GM23248 (cell line): ENCODE measurements at regions not wholly inside any gene's neighbourhood (a gene's known extent, or its start where the extent isn't known, plus 50 kb on each side); places are given as distances from the start of the nearest gene placed in this dataset.

Source experiments
- DNase-seq: peaks from one replicate; pipeline ENCODE4 v3.0.0-alpha.2; 2015
- H2AFZ ChIP-seq: fragments of 200-600 bp; sonication (generic); 2 replicates; pipeline ENCODE4 v1.6.1; 2016; ENCODE audit warnings: antibody characterized with exemption
- H3F3A ChIP-seq: fragments of 200-600 bp; sonication (generic); 2 replicates; pipeline ENCODE4 v1.6.1; 2016; ENCODE audit warnings: mild to moderate bottlenecking, antibody characterized with exemption, mixed run types; ENCODE audit not compliant: insufficient read depth
- H3K27ac ChIP-seq: fragments of 200-600 bp; sonication (generic); 2 replicates; pipeline ENCODE4 v1.5.1; 2016; ENCODE audit warnings: mild to moderate bottlenecking
- H3K27me3 ChIP-seq: fragments of 200-600 bp; sonication (generic); replicated peaks from 2 replicates; pipeline ENCODE4 v1.6.1; 2016; ENCODE audit warnings: mild to moderate bottlenecking; ENCODE audit not compliant: insufficient read depth
- H3K36me3 ChIP-seq: fragments of 200-600 bp; sonication (generic); 2 replicates; pipeline ENCODE4 v1.6.1; 2016; ENCODE audit warnings: low read depth, mild to moderate bottlenecking
- H3K4me1 ChIP-seq: fragments of 200-600 bp; sonication (generic); 2 replicates; pipeline ENCODE4 v1.6.1; 2016; ENCODE audit warnings: mild to moderate bottlenecking; ENCODE audit not compliant: insufficient read depth
- H3K4me2 ChIP-seq: fragments of 200-600 bp; sonication (generic); one replicate; pipeline ENCODE4 v1.6.1; 2016; ENCODE audit warnings: mild to moderate bottlenecking; ENCODE audit not compliant: unreplicated experiment
- H3K4me3 ChIP-seq: fragments of 200-600 bp; sonication (generic); 2 replicates; pipeline ENCODE4 v1.5.1; 2016; ENCODE audit warnings: mild to moderate bottlenecking
- H3K79me2 ChIP-seq: fragments of 200-600 bp; sonication (generic); 2 replicates; pipeline ENCODE4 v1.6.1; 2016; ENCODE audit warnings: mild to moderate bottlenecking; ENCODE audit not compliant: insufficient read depth
- H3K9ac ChIP-seq: fragments of 200-600 bp; sonication (generic); 2 replicates; pipeline ENCODE4 v1.6.1; 2016; ENCODE audit warnings: mild to moderate bottlenecking
- H3K9me2 ChIP-seq: fragments of 200-600 bp; sonication (generic); 2 replicates; pipeline ENCODE4 v1.6.1; 2016; ENCODE audit warnings: mixed run types, mild to moderate bottlenecking, moderate library complexity; ENCODE audit not compliant: insufficient read depth
- H3K9me3 ChIP-seq: fragments of 200-600 bp; sonication (generic); one replicate; pipeline ENCODE4 v1.6.1; 2017; ENCODE audit warnings: low read depth
- H4K20me1 ChIP-seq: fragments of 200-600 bp; sonication (generic); 2 replicates; pipeline ENCODE4 v1.6.0; 2016; ENCODE audit not compliant: insufficient read depth
- EZH2 ChIP-seq: fragments of 200-600 bp; sonication (generic); IDR thresholded peaks from 2 replicates; pipeline ENCODE4 v1.6.1; 2018; ENCODE audit warnings: antibody characterized with exemption, mild to moderate bottlenecking; ENCODE audit not compliant: insufficient read depth, poor library complexity, severe bottlenecking
- EZH2phosphoT487 ChIP-seq: fragments of 200-600 bp; sonication (generic); IDR thresholded peaks from 2 replicates; pipeline ENCODE4 v1.6.1; 2018; ENCODE audit warnings: antibody characterized with exemption, moderate library complexity, mild to moderate bottlenecking, low read depth; ENCODE audit not compliant: insufficient read depth
- WGBS, 2 experiments: methylation state at CpG; one replicate each; pipeline ENCODE4 v1.1.6; 2015 to 2017; ENCODE audit warnings: low lambda C conversion rate in 2 of 2, low coverage in 1 of 2; ENCODE audit errors: missing lambda C conversion rate in 2 of 2; 5-methylcytosine and 5-hydroxymethylcytosine counted together
- in situ Hi-C: fragments of 300-500 bp; cut with MboI; formaldehyde crosslinking; loops from 2 replicates; pipeline ENCODE4 v1.15.0; 2020

DNA sequence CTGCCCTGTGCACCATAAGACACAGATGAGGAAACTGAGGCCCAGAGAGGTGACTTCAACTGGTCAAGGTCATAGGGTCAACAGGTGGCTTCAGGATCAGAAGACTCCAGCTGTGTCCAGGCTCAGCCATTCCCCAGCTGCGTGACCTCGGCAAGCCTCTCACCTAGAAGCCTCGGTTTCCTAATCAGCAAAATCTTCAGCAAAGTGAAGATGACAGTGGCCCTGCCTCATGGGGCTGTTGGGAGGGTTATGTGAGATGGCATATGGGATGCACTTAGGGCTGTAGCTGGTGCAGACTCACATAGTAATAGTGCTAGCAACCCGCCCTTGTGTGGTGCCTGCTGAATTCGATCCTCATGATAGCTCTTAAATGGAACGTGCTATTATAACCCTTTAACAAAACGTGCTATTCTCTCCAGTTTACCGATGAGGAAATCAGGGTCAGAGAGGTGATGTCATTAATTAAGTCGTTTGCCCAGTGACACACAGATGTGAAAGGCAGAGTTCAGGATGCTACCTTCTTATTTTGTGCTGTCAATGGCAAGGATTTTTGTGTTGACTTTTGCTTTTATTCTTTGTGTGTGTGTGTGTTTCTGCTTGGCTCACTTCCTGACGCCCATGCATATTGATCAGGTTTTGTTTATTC is 472.9 kb downstream of the MATN1 start:
- Histone ChIP-seq H3K9me3 (no peaks in the 10 kb centered on the region), H3K9ac (no peak overlapping the region), H4K20me1 (no peaks in the 10 kb centered on the region), H3K4me1 (no peaks in the 10 kb centered on the region), H3K9me2 (no peaks in the 10 kb centered on the region), H3F3A (no peaks in the 10 kb centered on the region), H2AFZ (no peak overlapping the region), H3K27me3 (no peaks in the 10 kb centered on the region; the same call in 1 of the 2 replicates), H3K36me3 (no peaks in the 10 kb centered on the region), H3K79me2 (no peaks in the 10 kb centered on the region), H3K4me3 (no peak overlapping the region), H3K4me2 (no peak overlapping the region), H3K27ac (no peak overlapping the region)
- WGBS, 2 experiments, result 28 to 31% methylated on average over 10 of the region's 10 CpGs
- TF ChIP-seq EZH2 (no peak), EZH2phosphoT487 (no peak)
- in situ Hi-C loops, result no loop called here
- DNase-seq, result no peak

DNA sequence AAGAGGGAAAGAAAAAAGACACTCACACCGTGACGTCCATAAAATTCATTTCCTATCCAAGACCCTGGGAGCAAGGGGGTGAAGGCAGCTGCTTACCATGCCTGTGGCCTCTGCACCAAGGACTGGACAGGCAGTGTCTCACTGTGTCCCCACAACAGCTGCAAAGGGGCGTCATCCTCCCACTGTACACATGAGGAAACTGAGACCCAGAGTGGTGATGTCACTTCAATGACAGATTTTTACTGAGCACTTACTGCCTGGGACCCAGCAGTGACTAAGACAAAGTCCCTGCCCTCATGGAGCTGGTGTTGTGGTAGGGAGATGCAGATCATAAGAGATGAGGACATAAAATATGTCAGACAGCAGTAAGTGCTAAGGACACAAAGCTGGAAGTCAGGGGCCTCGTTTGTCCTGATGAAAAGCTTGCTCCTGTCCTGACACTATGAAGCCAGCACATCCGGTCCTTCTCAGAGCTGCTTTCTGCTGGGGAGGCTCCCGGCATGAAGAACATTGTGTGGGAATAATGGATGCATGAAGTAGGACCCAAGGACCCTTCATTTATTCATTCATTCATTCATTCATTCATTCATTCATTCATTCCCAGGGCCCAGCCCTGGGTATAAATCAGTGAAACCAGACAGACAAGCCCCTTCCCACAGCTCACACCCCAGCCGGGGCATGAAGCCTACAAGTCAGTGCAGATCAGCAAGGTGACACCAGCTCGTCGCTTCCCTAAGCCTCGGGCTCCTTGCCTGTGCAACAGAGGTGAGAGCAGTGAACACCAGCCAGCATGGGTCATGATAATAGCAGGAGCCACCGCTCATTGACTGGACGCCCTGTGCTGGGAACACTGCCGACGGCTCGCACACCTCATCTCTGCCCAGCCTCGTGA is 473.7 kb downstream of the MATN1 start:
- Histone ChIP-seq H3K4me2 (no peak overlapping the region), H3K27ac (no peak overlapping the region), H3K9me2 (no peaks in the 10 kb centered on the region), H2AFZ (no peak overlapping the region), H3K27me3 (no peaks in the 10 kb centered on the region; the same call in 1 of the 2 replicates), H3K36me3 (no peaks in the 10 kb centered on the region), H3K79me2 (no peaks in the 10 kb centered on the region), H4K20me1 (no peaks in the 10 kb centered on the region), H3F3A (no peaks in the 10 kb centered on the region), H3K9ac (no peak overlapping the region), H3K4me1 (no peaks in the 10 kb centered on the region), H3K4me3 (no peak overlapping the region), H3K9me3 (no peaks in the 10 kb centered on the region)
- in situ Hi-C loops, result no loop called here
- WGBS, 2 experiments, result 51 to 57% methylated on average over 15 to 16 of the region's 16 CpGs
- TF ChIP-seq EZH2phosphoT487 (no peak), EZH2 (no peak)
- no peak for DNase-seq

DNA sequence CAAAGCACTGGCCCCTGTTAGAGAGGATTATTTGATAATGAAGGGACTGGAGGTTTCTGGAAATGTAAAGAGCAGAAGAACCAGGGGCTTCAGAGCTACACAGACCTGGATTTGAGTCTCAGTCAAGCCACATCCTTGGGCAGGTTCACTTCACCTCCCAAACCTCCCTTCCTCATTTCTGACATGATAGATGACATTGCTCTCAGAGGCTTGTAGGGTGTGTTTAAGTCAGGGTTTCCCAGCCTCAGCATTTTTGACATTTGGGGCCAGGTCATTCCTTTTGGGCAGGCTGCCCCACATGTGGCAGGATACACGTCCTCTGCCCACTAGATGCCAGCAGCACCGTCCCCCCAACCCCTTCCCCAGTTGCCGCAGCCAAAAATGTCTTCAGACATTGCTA is 474.6 kb downstream of the MATN1 start:
- DNase-seq, result no peak
- in situ Hi-C loops, result no loop called here
- no peaks in the 10 kb centered on the region for H3K79me2 ChIP-seq
- no peak for TF ChIP-seq EZH2
- TF ChIP-seq EZH2phosphoT487, result no peak
- no peaks in the 10 kb centered on the region for H4K20me1 ChIP-seq
- no peak overlapping the region for H3K9ac ChIP-seq
- no peak overlapping the region for H3K4me3 ChIP-seq
- no peak overlapping the region for H3K27ac ChIP-seq
- H3F3A ChIP-seq, result no peaks in the 10 kb centered on the region
- no peaks in the 10 kb centered on the region for H3K36me3 ChIP-seq
- WGBS, 2 experiments, result 4% methylated on average over 3 of the region's 3 CpGs
- no peaks in the 10 kb centered on the region; the same call in 1 of the 2 replicates for H3K27me3 ChIP-seq
- H3K9me2 ChIP-seq, result no peaks in the 10 kb centered on the region
- no peak overlapping the region for H3K4me2 ChIP-seq
- H3K9me3 ChIP-seq, result no peaks in the 10 kb centered on the region
- H3K4me1 ChIP-seq, result no peaks in the 10 kb centered on the region
- H2AFZ ChIP-seq, result no peak overlapping the region

DNA sequence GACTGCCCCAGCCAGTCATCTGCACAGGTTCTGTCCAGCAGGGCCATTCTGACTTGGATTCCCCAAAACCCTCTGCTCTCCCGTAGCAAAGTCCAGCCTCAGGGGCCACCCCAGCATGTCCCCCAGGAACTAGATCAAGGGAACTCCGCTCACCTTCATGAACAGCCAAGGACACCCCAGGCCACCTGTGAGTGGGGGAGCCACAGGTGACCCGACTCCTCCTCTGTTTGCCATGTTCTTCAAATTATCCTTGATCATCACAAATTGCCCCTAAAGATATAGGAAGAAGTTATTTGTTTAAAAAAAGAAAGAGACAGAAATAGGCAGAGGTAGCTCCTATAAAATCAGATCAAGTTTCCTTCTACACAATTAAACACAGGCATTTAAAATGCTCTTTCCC is 475.0 kb downstream of the MATN1 start:
- TF ChIP-seq EZH2, result no peak
- no peak for TF ChIP-seq EZH2phosphoT487

More for the DNA sequence above, 475.0 kb downstream of the MATN1 start:
- H2AFZ ChIP-seq, result no peak overlapping the region
- H4K20me1 ChIP-seq, result no peaks in the 10 kb centered on the region
- H3F3A ChIP-seq, result no peaks in the 10 kb centered on the region
- no peaks in the 10 kb centered on the region for H3K9me2 ChIP-seq
- H3K9me3 ChIP-seq, result no peaks in the 10 kb centered on the region
- no peaks in the 10 kb centered on the region for H3K36me3 ChIP-seq
- no peak overlapping the region for H3K4me2 ChIP-seq
- no peaks in the 10 kb centered on the region for H3K79me2 ChIP-seq
- no peaks in the 10 kb centered on the region for H3K4me1 ChIP-seq
- WGBS, 2 experiments, result 32 to 39% methylated on average over 3 of the region's 3 CpGs
- H3K27me3 ChIP-seq, result no peaks in the 10 kb centered on the region; the same call in 1 of the 2 replicates
- no peak overlapping the region for H3K9ac ChIP-seq
- H3K27ac ChIP-seq, result no peak overlapping the region
- H3K4me3 ChIP-seq, result no peak overlapping the region
- in situ Hi-C loops, result no loop called here
- DNase-seq, result no peak
